MCF 10A (cell line): ENCODE measurements at regions not wholly inside any gene's neighbourhood (a gene's known extent, or its start where the extent isn't known, plus 50 kb on each side); places are given as distances from the start of the nearest gene placed in this dataset.

Source experiments
- BruUV-seq: library from RNA; stranded (reverse); fragments of 400-500 nt; replicated peaks from 2 replicates; lab custom pipeline; 2021; lab: Mats Ljungman, UMichigan
- CTCF ChIA-PET: fragments of 300-600 bp; sonication (Branson Sonifier 250); formaldehyde crosslinking; extraction: SDS; loops from one replicate; lab custom pipeline; 2021; ENCODE audit warnings: antibody characterized with exemption, inconsistent platforms; lab: Yijun Ruan, JAX
- POLR2A ChIA-PET: fragments of 300-600, 350-650 bp; sonication (Branson Sonifier 250); formaldehyde crosslinking; extraction: SDS; loops from one replicate; lab custom pipeline; 2020; ENCODE audit warnings: antibody characterized with exemption, inconsistent platforms; lab: Yijun Ruan, JAX
- DNase-seq: peaks from one replicate; pipeline ENCODE4 v3.0.0-alpha.2; 2018; ENCODE audit not compliant: unreplicated experiment
- H3K27ac Mint-ChIP-seq: one replicate; pipeline ENCODE4 v1.8.0; 2022; ENCODE audit warnings: mild to moderate bottlenecking, low read depth, mixed read lengths; ENCODE audit not compliant: unreplicated experiment
- H3K27me3 Mint-ChIP-seq: one replicate; pipeline ENCODE4 v1.8.0; 2022; ENCODE audit warnings: mixed read lengths; ENCODE audit not compliant: insufficient read depth, unreplicated experiment
- H3K36me3 Mint-ChIP-seq: one replicate; pipeline ENCODE4 v1.8.0; 2022; ENCODE audit warnings: mild to moderate bottlenecking, moderate library complexity, mixed read lengths; ENCODE audit not compliant: insufficient read depth, unreplicated experiment
- H3K4me1 Mint-ChIP-seq: one replicate; pipeline ENCODE4 v1.8.0; 2022; ENCODE audit warnings: mixed read lengths; ENCODE audit not compliant: insufficient read depth, unreplicated experiment
- H3K4me3 Mint-ChIP-seq: one replicate; pipeline ENCODE4 v1.8.0; 2022; ENCODE audit warnings: mild to moderate bottlenecking, moderate library complexity, mixed read lengths; ENCODE audit not compliant: unreplicated experiment
- H3K9me3 Mint-ChIP-seq: one replicate; pipeline ENCODE4 v1.8.0; 2022; ENCODE audit warnings: mixed read lengths; ENCODE audit not compliant: unreplicated experiment
- intact Hi-C: fragments of 100-400 bp; cut with micrococcal nuclease; formaldehyde crosslinking; loops from 2 replicates; pipeline ENCODE4 v1.14.1; 2022
- TF ChIP-seq, protein P1 (sequence below): fragments of 200-600 bp; IDR thresholded peaks from one replicate; pipeline ENCODE4 v1.8.0; 2022; ENCODE audit warnings: antibody characterized with exemption, mild to moderate bottlenecking; ENCODE audit not compliant: unreplicated experiment

DNA sequence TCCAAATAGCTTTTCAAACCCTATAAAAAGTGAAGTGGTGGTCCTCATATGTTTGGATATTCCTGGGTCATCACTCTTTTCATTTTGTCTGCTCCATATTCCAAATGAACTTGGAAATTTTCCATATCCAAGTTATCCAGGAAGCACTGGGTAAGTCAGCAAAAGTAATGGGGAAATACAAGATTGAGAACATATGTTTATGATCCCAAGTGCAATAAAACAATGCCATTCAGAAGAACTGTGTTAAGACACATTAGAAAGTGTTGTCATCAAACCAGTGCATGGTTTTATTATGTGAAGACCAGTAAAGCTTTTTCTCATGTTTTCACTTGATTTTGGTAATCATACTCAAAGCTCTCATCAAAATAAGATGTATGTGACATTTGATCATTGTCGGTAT lies 363.4 kb downstream of the RPRM start:
- BruUV-seq = no TSS peak

DNA sequence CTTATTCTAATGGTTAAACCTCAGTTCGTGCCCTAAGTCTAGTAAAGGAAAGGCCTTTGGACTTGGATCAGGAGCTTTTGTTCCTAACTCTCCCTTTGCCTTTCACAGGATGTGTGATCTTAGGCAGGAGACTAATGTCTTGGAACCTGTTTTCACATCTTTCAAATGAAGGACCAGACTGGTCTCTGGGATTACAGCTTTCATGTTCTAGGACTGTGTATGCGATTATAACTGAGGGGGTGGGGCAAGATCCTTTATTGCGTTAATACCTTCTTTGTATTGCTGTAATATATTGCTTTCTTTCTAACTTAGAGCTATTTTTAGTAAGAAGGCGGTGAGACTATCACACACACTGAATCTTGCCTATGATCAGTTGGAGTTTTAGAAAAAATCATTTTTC lies 368.1 kb downstream of the RPRM start:
- H3K9me3 Mint-ChIP-seq = no peaks in the 10 kb centered on the region
- ChIA-PET POLR2A (interaction anchor here (1.0 kb wide), 1 partner anchor 147 kb away, joined by 3 read pairs; no protein-coding TSS in a partner anchor), CTCF (no interaction called here)
- TF ChIP-seq, protein P1, sequence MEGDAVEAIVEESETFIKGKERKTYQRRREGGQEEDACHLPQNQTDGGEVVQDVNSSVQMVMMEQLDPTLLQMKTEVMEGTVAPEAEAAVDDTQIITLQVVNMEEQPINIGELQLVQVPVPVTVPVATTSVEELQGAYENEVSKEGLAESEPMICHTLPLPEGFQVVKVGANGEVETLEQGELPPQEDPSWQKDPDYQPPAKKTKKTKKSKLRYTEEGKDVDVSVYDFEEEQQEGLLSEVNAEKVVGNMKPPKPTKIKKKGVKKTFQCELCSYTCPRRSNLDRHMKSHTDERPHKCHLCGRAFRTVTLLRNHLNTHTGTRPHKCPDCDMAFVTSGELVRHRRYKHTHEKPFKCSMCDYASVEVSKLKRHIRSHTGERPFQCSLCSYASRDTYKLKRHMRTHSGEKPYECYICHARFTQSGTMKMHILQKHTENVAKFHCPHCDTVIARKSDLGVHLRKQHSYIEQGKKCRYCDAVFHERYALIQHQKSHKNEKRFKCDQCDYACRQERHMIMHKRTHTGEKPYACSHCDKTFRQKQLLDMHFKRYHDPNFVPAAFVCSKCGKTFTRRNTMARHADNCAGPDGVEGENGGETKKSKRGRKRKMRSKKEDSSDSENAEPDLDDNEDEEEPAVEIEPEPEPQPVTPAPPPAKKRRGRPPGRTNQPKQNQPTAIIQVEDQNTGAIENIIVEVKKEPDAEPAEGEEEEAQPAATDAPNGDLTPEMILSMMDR = no peak
- BruUV-seq = no TSS peak
- H3K27ac Mint-ChIP-seq = no peak overlapping the region
- no peaks in the 10 kb centered on the region for H3K27me3 Mint-ChIP-seq
- H3K36me3 Mint-ChIP-seq = no peaks in the 10 kb centered on the region
- intact Hi-C loops = no loop called here
- H3K4me3 Mint-ChIP-seq = no peak overlapping the region
- DNase-seq = no peak
- H3K4me1 Mint-ChIP-seq = peaks cover 8% of the 10 kb centered on the region

More for the DNA sequence above, 363.4 kb downstream of the RPRM start:
- no peaks in the 10 kb centered on the region for H3K4me1 Mint-ChIP-seq
- no peaks in the 10 kb centered on the region for H3K9me3 Mint-ChIP-seq
- H3K27me3 Mint-ChIP-seq = no peaks in the 10 kb centered on the region
- intact Hi-C loops = no loop called here
- TF ChIP-seq, protein P1 = no peak
- no peak overlapping the region for H3K4me3 Mint-ChIP-seq
- no peak for DNase-seq
- H3K27ac Mint-ChIP-seq = no peak overlapping the region
- H3K36me3 Mint-ChIP-seq = no peaks in the 10 kb centered on the region
- CTCF ChIA-PET = interaction anchor here (0.8 kb wide), 1 partner anchor 16 kb away, joined by 3 read pairs; no protein-coding TSS in a partner anchor
- POLR2A ChIA-PET = no interaction called here

DNA sequence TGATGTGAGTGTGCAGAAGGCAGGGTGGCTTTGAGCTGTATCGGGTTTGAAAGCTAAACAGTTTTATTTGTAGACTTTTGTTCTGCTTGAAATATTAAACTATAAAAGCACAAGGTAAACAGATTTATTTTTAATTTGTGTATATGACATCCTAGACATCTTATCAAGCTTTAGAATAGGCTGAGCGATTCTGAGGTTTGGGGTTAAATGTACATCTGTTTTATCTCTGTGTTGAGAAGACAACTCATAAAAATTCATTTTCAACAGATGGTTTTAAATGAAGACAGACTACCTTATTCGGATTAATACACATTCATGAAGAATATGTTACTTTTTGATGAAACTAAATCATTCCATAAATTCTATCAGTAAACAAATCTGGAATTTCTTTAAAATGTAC lies 368.8 kb downstream of the RPRM start:
- peaks cover 8% of the 10 kb centered on the region for H3K4me1 Mint-ChIP-seq
- DNase-seq = no peak
- no TSS peak for BruUV-seq
- H3K4me3 Mint-ChIP-seq = no peak overlapping the region
- no peak overlapping the region for H3K27ac Mint-ChIP-seq
- H3K9me3 Mint-ChIP-seq = no peaks in the 10 kb centered on the region
- no peaks in the 10 kb centered on the region for H3K27me3 Mint-ChIP-seq
- POLR2A ChIA-PET = no interaction called here
- TF ChIP-seq, protein P1 = no peak
- intact Hi-C loops = no loop called here
- H3K36me3 Mint-ChIP-seq = no peaks in the 10 kb centered on the region
- CTCF ChIA-PET = interaction anchor here (0.6 to 0.8 kb wide), 2 partner anchors 11 to 39 kb away, joined by 3 read pairs; no protein-coding TSS in a partner anchor

DNA sequence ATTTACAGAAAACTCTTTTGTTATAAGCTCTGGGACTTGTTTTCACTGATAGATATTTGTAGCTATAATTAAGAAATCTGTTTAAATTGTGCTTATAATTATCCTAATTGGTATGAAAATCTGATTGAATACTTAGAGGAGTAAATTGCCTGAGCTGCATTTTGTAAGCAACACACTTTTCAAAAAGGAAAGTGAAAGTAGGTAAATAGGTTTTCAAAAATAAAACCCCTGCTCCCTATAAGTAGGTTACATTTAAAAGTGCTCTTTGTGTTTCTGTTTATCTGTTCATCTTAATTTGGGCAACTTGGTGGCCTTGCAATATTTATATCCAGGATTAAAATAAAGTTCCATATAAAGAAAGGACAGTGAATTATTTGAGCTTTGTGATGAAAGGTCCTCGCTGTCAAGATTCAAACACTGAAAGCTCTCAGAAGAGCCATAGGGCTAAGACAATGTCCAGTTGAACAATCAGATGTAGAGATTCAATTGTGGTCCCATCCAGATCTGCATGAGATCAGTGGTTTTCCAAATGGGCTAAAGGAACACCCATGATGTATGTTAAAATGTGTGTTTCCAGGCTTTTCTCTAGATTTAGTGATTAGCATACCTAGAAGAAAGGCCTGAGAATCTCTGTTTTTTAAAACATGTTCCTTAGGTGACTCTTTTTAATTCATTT lies 371.6 kb downstream of the RPRM start:
- peak; percentile 1 for DNase-seq
- TF ChIP-seq, protein P1 = no peak
- Mint-ChIP-seq H3K27me3 (no peaks in the 10 kb centered on the region), H3K36me3 (no peaks in the 10 kb centered on the region), H3K4me1 (peaks cover 8% of the 10 kb centered on the region), H3K9me3 (no peaks in the 10 kb centered on the region), H3K27ac (peak overlapping the region; percentile 86), H3K4me3 (peak overlapping the region; percentile 58)
- ChIA-PET POLR2A (interaction anchor here (1.3 kb wide), 1 partner anchor 48 kb away, joined by 3 read pairs; no protein-coding TSS in a partner anchor), CTCF (interaction anchor here (1.1 kb wide), 1 partner anchor 57 kb away, joined by 3 read pairs; no protein-coding TSS in a partner anchor)
- BruUV-seq = no TSS peak
- intact Hi-C loops = no loop called here
